B cell (primary cell): ENCODE measurements at regions not wholly inside any gene's neighbourhood (a gene's known extent, or its start where the extent isn't known, plus 50 kb on each side); places are given as distances from the start of the nearest gene placed in this dataset.

Source experiments
- ATAC-seq: fragments of 200-7000 bp; cut with Tn5 transposase; one replicate; pipeline ENCODE4 v1.10.0; 2021; ENCODE audit warnings: low read depth, mild to moderate bottlenecking, moderate number of reproducible peaks, moderate library complexity
- CTCF ChIA-PET: fragments of 350-600 bp; sonication (Branson Sonifier 250); formaldehyde crosslinking; loops from one replicate; lab custom pipeline; 2021; ENCODE audit warnings: antibody characterized with exemption, inconsistent platforms; lab: Charles Lee
- POLR2A ChIA-PET: fragments of 350-600 bp; sonication (Branson Sonifier 250); formaldehyde crosslinking; loops from one replicate; lab custom pipeline; 2021; ENCODE audit warnings: antibody characterized with exemption; lab: Charles Lee
- DNase-seq: peaks from one replicate; pipeline ENCODE4 v3.0.0; 2013
- H2AFZ ChIP-seq: 2 replicates; pipeline ENCODE4 v1.6.1; 2012; ENCODE audit warnings: mild to moderate bottlenecking, low read depth, low read length; ENCODE audit not compliant: insufficient read depth, poor library complexity, severe bottlenecking
- H3K27ac ChIP-seq, 2 donors: 1 replicate in 1 of 2; 2 replicates in 1 of 2; pipeline ENCODE4 v1.5.1; 2012 to 2013; ENCODE audit warnings: low read length in 2 of 2, mild to moderate bottlenecking in 2 of 2, moderate library complexity in 1 of 2
- H3K27me3 ChIP-seq, 4 experiments: fragments of 200-600 bp in 1 of 4; sonication (generic) in 1 of 4; replicated peaks in 1 of 4; 1 replicate in 2 of 4; 2 replicates in 2 of 4; pipeline versions ENCODE4 v1.6.1 to v1.7.0; 2013 to 2016; ENCODE audit warnings: low read length in 3 of 4, mild to moderate bottlenecking in 2 of 4, mixed read lengths in 1 of 4, moderate library complexity in 1 of 4; ENCODE audit not compliant: insufficient read depth in 4 of 4, control insufficient read depth in 3 of 4; ENCODE audit errors: control extremely low read depth in 1 of 4
- H3K36me3 ChIP-seq, 2 experiments: replicated peaks in 1 of 2; 1 replicate in 1 of 2; 2 replicates in 1 of 2; pipeline versions ENCODE4 v1.6.1 to v1.7.1; 2013; ENCODE audit warnings: low read length in 1 of 2; ENCODE audit not compliant: insufficient read depth in 2 of 2, control insufficient read depth in 1 of 2; ENCODE audit errors: control extremely low read depth in 1 of 2, extremely low read depth in 1 of 2
- H3K4me1 ChIP-seq, 2 donors: fragments of 200-600 bp in 1 of 2; sonication (generic) in 1 of 2; 1 replicate in 1 of 2; 2 replicates in 1 of 2; pipeline versions ENCODE4 v1.5.1 to v1.6.1; 2013 to 2017; ENCODE audit warnings: low read length in 2 of 2; ENCODE audit not compliant: control insufficient read depth in 2 of 2, insufficient read depth in 2 of 2
- H3K4me2 ChIP-seq: replicated peaks from 2 replicates; pipeline ENCODE3; 2012; ENCODE audit warnings: mild to moderate bottlenecking, low read depth, low read length; ENCODE audit not compliant: poor library complexity, severe bottlenecking
- H3K4me3 ChIP-seq, 5 experiments: fragments of 200-600 bp in 1 of 5; sonication (generic) in 1 of 5; 1 replicate in 3 of 5; 2 replicates in 2 of 5; pipeline versions ENCODE4 v1.5.1 to v1.7.0; 2011 to 2016; ENCODE audit warnings: low read length in 4 of 5, mild to moderate bottlenecking in 4 of 5, low read depth in 2 of 5, control low read depth in 1 of 5, moderate library complexity in 1 of 5; ENCODE audit not compliant: insufficient read depth in 1 of 5; ENCODE audit errors: control extremely low read depth in 1 of 5, extremely low read depth in 1 of 5
- H3K79me2 ChIP-seq: fragments of 200-600 bp; sonication (generic); one replicate; pipeline ENCODE4 v1.6.0; 2016; ENCODE audit warnings: low read length; ENCODE audit not compliant: control insufficient read depth, insufficient read depth
- H3K9ac ChIP-seq: fragments of 200-600 bp; sonication (generic); 2 replicates; pipeline ENCODE4 v1.6.1; 2017; ENCODE audit warnings: mild to moderate bottlenecking, low read length, moderate library complexity
- H3K9me3 ChIP-seq, 3 donors: one replicate each; pipeline versions ENCODE4 v1.6.1 to v1.7.1; 2013; ENCODE audit warnings: low read length in 2 of 3; ENCODE audit not compliant: control insufficient read depth in 2 of 3, insufficient read depth in 1 of 3; ENCODE audit errors: control extremely low read depth in 1 of 3
- H4K20me1 ChIP-seq: 2 replicates; pipeline ENCODE4 v1.6.0; 2012; ENCODE audit warnings: mild to moderate bottlenecking, low read length; ENCODE audit not compliant: insufficient read depth, control insufficient read depth, poor library complexity, severe bottlenecking
- H3K27ac Mint-ChIP-seq: one replicate; pipeline ENCODE4 v1.8.0; 2021; ENCODE audit warnings: mixed read lengths
- H3K27me3 Mint-ChIP-seq: one replicate; pipeline ENCODE4 v1.8.0; 2021; ENCODE audit warnings: mixed read lengths
- H3K4me1 Mint-ChIP-seq: one replicate; pipeline ENCODE4 v1.8.0; 2021; ENCODE audit warnings: mixed read lengths
- H3K4me3 Mint-ChIP-seq: one replicate; pipeline ENCODE4 v1.8.0; 2021; ENCODE audit warnings: mixed read lengths
- H3K9me3 Mint-ChIP-seq: one replicate; pipeline ENCODE4 v1.8.0; 2022; ENCODE audit warnings: mixed read lengths; ENCODE audit not compliant: insufficient read depth
- EZH2 ChIP-seq: IDR thresholded peaks from 2 replicates; pipeline ENCODE4 v1.6.1; 2012; ENCODE audit warnings: borderline replicate concordance, low read depth, mild to moderate bottlenecking, moderate library complexity, low read length; ENCODE audit not compliant: insufficient read depth, poor library complexity, severe bottlenecking
- WGBS: methylation state at CpG from one replicate; pipeline ENCODE4 v1.1.5; 2013; ENCODE audit warnings: missing lambda C conversion rate; ENCODE audit not compliant: insufficient coverage; 5-methylcytosine and 5-hydroxymethylcytosine counted together
- intact Hi-C: fragments of 100-400 bp; cut with micrococcal nuclease; formaldehyde crosslinking; loops from one replicate; pipeline ENCODE4 v1.10.0; 2022
- TF ChIP-seq, protein P1 (sequence below): fragments of 200-600 bp; IDR thresholded peaks from one replicate; pipeline ENCODE4 v1.8.0; 2022; ENCODE audit warnings: antibody characterized with exemption, mild to moderate bottlenecking

DNA sequence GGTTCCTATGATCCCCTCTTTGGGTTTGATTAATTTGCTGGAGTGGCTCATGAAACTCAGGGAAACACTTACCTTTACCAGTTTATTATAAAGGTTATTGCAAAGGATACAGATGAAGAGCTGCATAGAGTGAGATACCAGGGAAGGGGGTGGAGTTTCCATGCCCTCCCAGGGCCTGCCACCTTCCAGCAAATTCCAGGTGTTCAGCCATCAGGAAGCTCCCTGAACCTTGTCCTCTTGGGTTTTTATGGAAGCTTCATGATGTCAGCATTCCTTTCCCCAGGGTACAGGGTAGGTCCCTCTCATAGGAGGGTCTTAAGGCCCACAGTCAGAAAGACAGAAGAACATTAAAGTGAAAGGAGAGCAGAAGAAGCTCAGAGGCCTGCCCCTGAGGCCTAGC is 123.9 kb upstream of the DCC start:
- no peaks in the 10 kb centered on the region for H3K4me1 Mint-ChIP-seq
- intact Hi-C loops: no loop called here
- H3K27ac Mint-ChIP-seq: no peak overlapping the region
- H3K4me3 ChIP-seq: no peak overlapping the region
- no peak overlapping the region for H2AFZ ChIP-seq
- H3K27me3 Mint-ChIP-seq: no peaks in the 10 kb centered on the region
- CTCF ChIA-PET: no interaction called here
- no peaks in the 10 kb centered on the region for H3K36me3 ChIP-seq
- no peak for TF ChIP-seq EZH2
- TF ChIP-seq, protein P1, sequence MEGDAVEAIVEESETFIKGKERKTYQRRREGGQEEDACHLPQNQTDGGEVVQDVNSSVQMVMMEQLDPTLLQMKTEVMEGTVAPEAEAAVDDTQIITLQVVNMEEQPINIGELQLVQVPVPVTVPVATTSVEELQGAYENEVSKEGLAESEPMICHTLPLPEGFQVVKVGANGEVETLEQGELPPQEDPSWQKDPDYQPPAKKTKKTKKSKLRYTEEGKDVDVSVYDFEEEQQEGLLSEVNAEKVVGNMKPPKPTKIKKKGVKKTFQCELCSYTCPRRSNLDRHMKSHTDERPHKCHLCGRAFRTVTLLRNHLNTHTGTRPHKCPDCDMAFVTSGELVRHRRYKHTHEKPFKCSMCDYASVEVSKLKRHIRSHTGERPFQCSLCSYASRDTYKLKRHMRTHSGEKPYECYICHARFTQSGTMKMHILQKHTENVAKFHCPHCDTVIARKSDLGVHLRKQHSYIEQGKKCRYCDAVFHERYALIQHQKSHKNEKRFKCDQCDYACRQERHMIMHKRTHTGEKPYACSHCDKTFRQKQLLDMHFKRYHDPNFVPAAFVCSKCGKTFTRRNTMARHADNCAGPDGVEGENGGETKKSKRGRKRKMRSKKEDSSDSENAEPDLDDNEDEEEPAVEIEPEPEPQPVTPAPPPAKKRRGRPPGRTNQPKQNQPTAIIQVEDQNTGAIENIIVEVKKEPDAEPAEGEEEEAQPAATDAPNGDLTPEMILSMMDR: no peak
- no peak overlapping the region for H3K9ac ChIP-seq
- H3K4me1 ChIP-seq: no peaks in the 10 kb centered on the region
- H3K9me3 Mint-ChIP-seq: peaks cover 2% of the 10 kb centered on the region
- no peak for ATAC-seq
- no peaks in the 10 kb centered on the region for H3K79me2 ChIP-seq
- H3K4me2 ChIP-seq: no peak overlapping the region
- POLR2A ChIA-PET: no interaction called here
- no peak overlapping the region for H3K27ac ChIP-seq
- no peaks in the 10 kb centered on the region for H3K27me3 ChIP-seq
- no peak overlapping the region for H3K4me3 Mint-ChIP-seq
- DNase-seq: no peak
- no peaks in the 10 kb centered on the region for H3K9me3 ChIP-seq
- H4K20me1 ChIP-seq: no peaks in the 10 kb centered on the region

DNA sequence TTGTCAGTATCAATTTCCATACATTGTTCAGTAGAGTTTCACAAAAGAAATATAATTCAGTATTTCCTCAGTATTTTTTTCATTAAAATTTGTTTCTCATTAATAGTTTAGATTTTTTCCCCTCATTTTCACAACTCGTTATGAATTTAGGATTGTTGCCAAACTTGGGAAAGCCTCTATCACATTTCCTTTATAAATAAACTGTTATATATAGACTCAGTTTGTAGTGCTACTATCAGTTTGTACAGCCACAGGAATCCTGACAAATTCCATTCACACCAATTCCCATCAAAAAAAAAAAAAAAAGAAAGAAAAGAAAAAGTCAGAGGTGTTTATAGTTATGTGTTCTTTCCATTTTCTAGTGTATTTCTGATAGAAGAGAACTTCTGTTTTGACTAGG is 123.3 kb upstream of the DCC start:
- TF ChIP-seq EZH2: no peak
- H3K27me3 ChIP-seq: no peaks in the 10 kb centered on the region
- peaks cover 2% of the 10 kb centered on the region for H3K9me3 Mint-ChIP-seq
- H3K27me3 Mint-ChIP-seq: no peaks in the 10 kb centered on the region
- no peak overlapping the region for H3K4me3 ChIP-seq
- no peak overlapping the region for H3K4me2 ChIP-seq
- intact Hi-C loops: no loop called here
- H3K9ac ChIP-seq: no peak overlapping the region
- DNase-seq (no peak), ATAC-seq (no peak)
- H2AFZ ChIP-seq: no peak overlapping the region
- H3K79me2 ChIP-seq: no peaks in the 10 kb centered on the region
- H3K4me3 Mint-ChIP-seq: no peak overlapping the region
- ChIA-PET CTCF (no interaction called here), POLR2A (no interaction called here)
- no peaks in the 10 kb centered on the region for H3K4me1 Mint-ChIP-seq
- H3K4me1 ChIP-seq: no peaks in the 10 kb centered on the region
- H4K20me1 ChIP-seq: no peaks in the 10 kb centered on the region
- no peak overlapping the region for H3K27ac ChIP-seq
- H3K9me3 ChIP-seq: no peaks in the 10 kb centered on the region
- no CpG with 5 or more reads among the region's 1 CpG for WGBS
- H3K27ac Mint-ChIP-seq: no peak overlapping the region
- no peaks in the 10 kb centered on the region for H3K36me3 ChIP-seq
